Mammary epithelial cell (primary cell): ENCODE measurements at regions not wholly inside any gene's neighbourhood (a gene's known extent, or its start where the extent isn't known, plus 50 kb on each side); places are given as distances from the start of the nearest gene placed in this dataset.

Source experiments
- CTCF ChIP-seq, 2 donors: IDR thresholded peaks in 1 of 2; conservative IDR thresholded peaks in 1 of 2; 2 replicates each; pipeline ENCODE4 v1.5.1; 2011 to 2012; ENCODE audit warnings: inconsistent platforms in 2 of 2, low read length in 2 of 2, mild to moderate bottlenecking in 2 of 2, control low read depth in 1 of 2, low read depth in 1 of 2; ENCODE audit not compliant: insufficient read depth in 1 of 2; ENCODE audit errors: extremely low read depth in 1 of 2
- EZH2 ChIP-seq: IDR thresholded peaks from 2 replicates; pipeline ENCODE4 v1.6.1; 2012; ENCODE audit warnings: low read length, inconsistent platforms, borderline replicate concordance

- TF ChIP-seq CTCF (conservative IDR thresholded peaks at IDR 0.05 in 1 of 2, IDR thresholded peaks at IDR 0.05 in 1 of 2; ENCODE audit: extremely low read depth in 1 of 2, insufficient read depth in 1 of 2, low read depth in 1 of 2, low read length in 2 of 2) (no peak), EZH2 (no peak)
These were observed 399.4 kb upstream of the ITGA1 start for GRCh38 chr5:52388349-52388748.
